Immature natural killer cell (primary cell): ENCODE measurements at regions not wholly inside any gene's neighbourhood (a gene's known extent, or its start where the extent isn't known, plus 50 kb on each side); places are given as distances from the start of the nearest gene placed in this dataset.
"Not testable (repeated sequence)": the region's sequence is repeated elsewhere in the genome, so short reads cannot be mapped to it uniquely, and the experiment has no call there.

Experiments
- DNase-seq, 3 donors: peaks; one replicate each; pipeline ENCODE4 v3.0.0; 2022; ENCODE audit warnings: mixed read lengths in 1 of 3
- H3K27ac Mint-ChIP-seq, 6 donors: one replicate each; pipeline ENCODE4 v1.8.0; 2020; ENCODE audit warnings: mixed read lengths in 6 of 6, mild to moderate bottlenecking in 5 of 6, inconsistent platforms in 4 of 6, moderate library complexity in 3 of 6
- H3K27me3 Mint-ChIP-seq, 3 donors: one replicate each; pipeline ENCODE4 v1.8.0; 2020 to 2021; ENCODE audit warnings: low read depth in 3 of 3, mild to moderate bottlenecking in 3 of 3, mixed read lengths in 3 of 3, moderate library complexity in 3 of 3, inconsistent platforms in 1 of 3
- H3K36me3 Mint-ChIP-seq, 3 donors: one replicate each; pipeline ENCODE4 v1.8.0; 2020; ENCODE audit warnings: mixed read lengths in 3 of 3, inconsistent platforms in 2 of 3, mild to moderate bottlenecking in 2 of 3
- H3K4me1 Mint-ChIP-seq, 2 donors: one replicate each; pipeline ENCODE4 v1.8.0; 2020; ENCODE audit warnings: inconsistent platforms in 2 of 2, mild to moderate bottlenecking in 2 of 2, mixed read lengths in 2 of 2, moderate library complexity in 1 of 2
- H3K4me3 Mint-ChIP-seq, 5 donors: one replicate each; pipeline ENCODE4 v1.8.0; 2020; ENCODE audit warnings: mild to moderate bottlenecking in 5 of 5, mixed read lengths in 5 of 5, inconsistent platforms in 3 of 5, moderate library complexity in 3 of 5
- H3K9me3 Mint-ChIP-seq, 6 donors: one replicate each; pipeline ENCODE4 v1.8.0; 2020; ENCODE audit warnings: mild to moderate bottlenecking in 6 of 6, mixed read lengths in 6 of 6, inconsistent platforms in 4 of 6, moderate library complexity in 3 of 6

- no peaks in the 10 kb centered on the region for H3K36me3 Mint-ChIP-seq
Measured at GRCh38 chr6:131460614-131461000, 112.4 kb upstream of the ARG1 start.

GRCh38 chr6:131469130-131469529 is 103.9 kb upstream of the ARG1 start:
- DNase-seq, result no peak
- no peaks in the 10 kb centered on the region for H3K4me1 Mint-ChIP-seq
- H3K9me3 Mint-ChIP-seq, result peaks cover 0 to 3% (median 1%) of the 10 kb centered on the region in 6 donors
- no peak overlapping the region for H3K4me3 Mint-ChIP-seq
- no peak overlapping the region for H3K27ac Mint-ChIP-seq
- peaks cover 0 to 4% (median 0%) of the 10 kb centered on the region in 3 donors for H3K27me3 Mint-ChIP-seq
- no peaks in the 10 kb centered on the region for H3K36me3 Mint-ChIP-seq

More at GRCh38 chr6:131460614-131461000, 112.4 kb upstream of the ARG1 start:
- Mint-ChIP-seq H3K4me3 (no peak overlapping the region), H3K4me1 (peaks cover 5% of the 10 kb centered on the region in 2 donors), H3K9me3 (peaks cover 0 to 1% (median 0%) of the 10 kb centered on the region in 6 donors), H3K27ac (no peak overlapping the region), H3K27me3 (peaks cover 2 to 5% (median 2%) of the 10 kb centered on the region in 3 donors)
- DNase-seq, result no peak

GRCh38 chr6:131470534-131470933 is 102.5 kb upstream of the ARG1 start:
- DNase-seq, result no peak
- no peak overlapping the region for H3K4me3 Mint-ChIP-seq
- H3K36me3 Mint-ChIP-seq, result peaks cover 0 to 4% (median 0%) of the 10 kb centered on the region in 3 donors
- H3K27me3 Mint-ChIP-seq, result peaks cover 0 to 4% (median 0%) of the 10 kb centered on the region in 3 donors
- no peaks in the 10 kb centered on the region for H3K4me1 Mint-ChIP-seq
- H3K27ac Mint-ChIP-seq, result no peak overlapping the region
- H3K9me3 Mint-ChIP-seq, result peaks cover 0 to 3% (median 1%) of the 10 kb centered on the region in 6 donors

- Mint-ChIP-seq H3K4me1 (no peaks in the 10 kb centered on the region), H3K9me3 (peaks cover 0 to 3% (median 1%) of the 10 kb centered on the region in 6 donors), H3K27me3 (peaks cover 0 to 4% (median 0%) of the 10 kb centered on the region in 3 donors), H3K4me3 (no peak overlapping the region), H3K36me3 (peaks cover 0 to 5% (median 0%) of the 10 kb centered on the region in 3 donors), H3K27ac (no peak overlapping the region)
- DNase-seq, result no peak
Measured at GRCh38 chr6:131471331-131471730, 101.7 kb upstream of the ARG1 start.

GRCh38 chr6:131473303-131473702 is 99.7 kb upstream of the ARG1 start:
- H3K36me3 Mint-ChIP-seq, H3K4me3 Mint-ChIP-seq, H3K27me3 Mint-ChIP-seq, H3K4me1 Mint-ChIP-seq, H3K9me3 Mint-ChIP-seq, DNase-seq, H3K27ac Mint-ChIP-seq: not testable (repeated sequence)

GRCh38 chr6:131476362-131476761 is 96.7 kb upstream of the ARG1 start:
- Mint-ChIP-seq H3K4me1 (no peaks in the 10 kb centered on the region), H3K27ac (no peak overlapping the region), H3K4me3 (no peak overlapping the region), H3K9me3 (peaks cover 0 to 3% (median 1%) of the 10 kb centered on the region in 6 donors), H3K36me3 (peaks cover 0 to 8% (median 0%) of the 10 kb centered on the region in 3 donors), H3K27me3 (peaks cover 0 to 3% (median 0%) of the 10 kb centered on the region in 3 donors)
- DNase-seq, result no peak

- not testable (repeated sequence) for DNase-seq, H3K4me3 Mint-ChIP-seq, H3K27me3 Mint-ChIP-seq, H3K27ac Mint-ChIP-seq, H3K9me3 Mint-ChIP-seq, H3K4me1 Mint-ChIP-seq, H3K36me3 Mint-ChIP-seq
Measured at GRCh38 chr6:131478740-131479211, 94.2 kb upstream of the ARG1 start.

- Mint-ChIP-seq H3K36me3 (peaks cover 0 to 7% (median 0%) of the 10 kb centered on the region in 3 donors), H3K27ac (no peak overlapping the region), H3K9me3 (no peaks in the 10 kb centered on the region), H3K4me3 (no peak overlapping the region), H3K27me3 (peaks cover 2 to 10% (median 2%) of the 10 kb centered on the region in 3 donors), H3K4me1 (no peaks in the 10 kb centered on the region)
- DNase-seq, result no peak
Measured at GRCh38 chr6:131486608-131487007, 86.4 kb upstream of the ARG1 start.

GRCh38 chr6:131488780-131489179 is 84.2 kb upstream of the ARG1 start:
- peaks cover 0 to 7% (median 0%) of the 10 kb centered on the region in 3 donors for H3K36me3 Mint-ChIP-seq
- no peaks in the 10 kb centered on the region for H3K4me1 Mint-ChIP-seq
- H3K27ac Mint-ChIP-seq, result no peak overlapping the region
- DNase-seq, result no peak
- H3K4me3 Mint-ChIP-seq, result no peak overlapping the region
- H3K9me3 Mint-ChIP-seq, result no peaks in the 10 kb centered on the region
- H3K27me3 Mint-ChIP-seq, result peaks cover 2% of the 10 kb centered on the region in 3 donors

GRCh38 chr6:131490441-131490840 is 82.6 kb upstream of the ARG1 start:
- H3K4me3 Mint-ChIP-seq, result no peak overlapping the region
- no peaks in the 10 kb centered on the region for H3K9me3 Mint-ChIP-seq
- no peak overlapping the region for H3K27ac Mint-ChIP-seq
- H3K4me1 Mint-ChIP-seq, result no peaks in the 10 kb centered on the region
- H3K36me3 Mint-ChIP-seq, result no peaks in the 10 kb centered on the region
- peaks cover 0 to 2% (median 0%) of the 10 kb centered on the region in 3 donors for H3K27me3 Mint-ChIP-seq
- no peak for DNase-seq

GRCh38 chr6:131492932-131493573 is 80.0 kb upstream of the ARG1 start:
- peaks cover 0 to 2% (median under 1%) of the 10 kb centered on the region in 3 donors for H3K27me3 Mint-ChIP-seq
- H3K4me3 Mint-ChIP-seq, result no peak overlapping the region
- no peaks in the 10 kb centered on the region for H3K9me3 Mint-ChIP-seq
- DNase-seq, result no peak
- no peak overlapping the region for H3K27ac Mint-ChIP-seq
- no peaks in the 10 kb centered on the region for H3K4me1 Mint-ChIP-seq
- H3K36me3 Mint-ChIP-seq, result peaks cover 0 to under 1% (median 0%) of the 10 kb centered on the region in 3 donors

- not testable (repeated sequence) for H3K27ac Mint-ChIP-seq, H3K9me3 Mint-ChIP-seq, DNase-seq, H3K36me3 Mint-ChIP-seq, H3K27me3 Mint-ChIP-seq, H3K4me1 Mint-ChIP-seq, H3K4me3 Mint-ChIP-seq
Measured at GRCh38 chr6:131504387-131504786, 68.6 kb upstream of the ARG1 start.

- no peak for DNase-seq
- no peaks in the 10 kb centered on the region for H3K9me3 Mint-ChIP-seq
- H3K27me3 Mint-ChIP-seq, result peaks cover 0 to 2% (median 0%) of the 10 kb centered on the region in 3 donors
- no peaks in the 10 kb centered on the region for H3K4me1 Mint-ChIP-seq
- no peaks in the 10 kb centered on the region for H3K36me3 Mint-ChIP-seq
- H3K4me3 Mint-ChIP-seq, result no peak overlapping the region
- no peak overlapping the region for H3K27ac Mint-ChIP-seq
Measured at GRCh38 chr6:131510094-131510493, 62.9 kb upstream of the ARG1 start.

GRCh38 chr6:131510591-131510990 is 62.4 kb upstream of the ARG1 start:
- H3K4me3 Mint-ChIP-seq, result no peak overlapping the region
- no peak overlapping the region for H3K27ac Mint-ChIP-seq
- no peaks in the 10 kb centered on the region for H3K9me3 Mint-ChIP-seq
- no peaks in the 10 kb centered on the region for H3K36me3 Mint-ChIP-seq
- DNase-seq, result no peak
- H3K4me1 Mint-ChIP-seq, result no peaks in the 10 kb centered on the region
- H3K27me3 Mint-ChIP-seq, result peaks cover 0 to 2% (median 0%) of the 10 kb centered on the region in 3 donors
